ENCODE measurements at regions not wholly inside any gene's neighbourhood (a gene's known extent, or its start where the extent isn't known, plus 50 kb on each side); places are given as distances from the start of the nearest gene placed in this dataset.

DNA sequence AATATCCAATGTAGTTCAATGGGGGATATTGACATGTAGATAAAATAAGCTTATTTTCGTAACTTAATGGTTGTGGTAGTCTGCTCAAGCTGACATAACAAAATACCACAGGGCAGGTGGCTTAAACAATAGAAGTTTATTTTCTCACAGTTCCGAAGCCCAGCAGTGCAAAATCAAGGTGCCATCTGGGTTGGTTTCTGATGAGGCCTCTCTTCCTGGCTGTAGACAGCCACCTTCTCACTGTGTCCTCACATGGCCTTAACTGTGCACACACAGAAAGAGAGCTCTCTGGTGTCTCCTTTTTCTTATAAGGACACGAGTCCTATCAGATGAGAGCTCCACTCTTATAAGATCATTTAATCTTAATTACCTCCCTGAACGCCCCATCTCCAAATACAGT lies 64.8 kb upstream of the IPO9 start:
- TF ChIP-seq, protein P1, sequence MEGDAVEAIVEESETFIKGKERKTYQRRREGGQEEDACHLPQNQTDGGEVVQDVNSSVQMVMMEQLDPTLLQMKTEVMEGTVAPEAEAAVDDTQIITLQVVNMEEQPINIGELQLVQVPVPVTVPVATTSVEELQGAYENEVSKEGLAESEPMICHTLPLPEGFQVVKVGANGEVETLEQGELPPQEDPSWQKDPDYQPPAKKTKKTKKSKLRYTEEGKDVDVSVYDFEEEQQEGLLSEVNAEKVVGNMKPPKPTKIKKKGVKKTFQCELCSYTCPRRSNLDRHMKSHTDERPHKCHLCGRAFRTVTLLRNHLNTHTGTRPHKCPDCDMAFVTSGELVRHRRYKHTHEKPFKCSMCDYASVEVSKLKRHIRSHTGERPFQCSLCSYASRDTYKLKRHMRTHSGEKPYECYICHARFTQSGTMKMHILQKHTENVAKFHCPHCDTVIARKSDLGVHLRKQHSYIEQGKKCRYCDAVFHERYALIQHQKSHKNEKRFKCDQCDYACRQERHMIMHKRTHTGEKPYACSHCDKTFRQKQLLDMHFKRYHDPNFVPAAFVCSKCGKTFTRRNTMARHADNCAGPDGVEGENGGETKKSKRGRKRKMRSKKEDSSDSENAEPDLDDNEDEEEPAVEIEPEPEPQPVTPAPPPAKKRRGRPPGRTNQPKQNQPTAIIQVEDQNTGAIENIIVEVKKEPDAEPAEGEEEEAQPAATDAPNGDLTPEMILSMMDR (conservative IDR thresholded peaks at IDR 0.05) = no peak
- TF ChIP-seq ZFX (IDR thresholded peaks at IDR 0.05) = no peak

Data from C4-2B (cell line).